Activated CD8-positive, alpha-beta memory T cell treated with anti-CD3 and anti-CD28 coated beads, Interleukin-2, amount 50 U/mL, for 1 hour (primary cell): ENCODE measurements at regions not wholly inside any gene's neighbourhood (a gene's known extent, or its start where the extent isn't known, plus 50 kb on each side); places are given as distances from the start of the nearest gene placed in this dataset.

Experiments used
- DNase-seq: peaks from one replicate; pipeline ENCODE4 v3.0.0-alpha.2; 2020; ENCODE audit errors: extremely low read depth

DNA sequence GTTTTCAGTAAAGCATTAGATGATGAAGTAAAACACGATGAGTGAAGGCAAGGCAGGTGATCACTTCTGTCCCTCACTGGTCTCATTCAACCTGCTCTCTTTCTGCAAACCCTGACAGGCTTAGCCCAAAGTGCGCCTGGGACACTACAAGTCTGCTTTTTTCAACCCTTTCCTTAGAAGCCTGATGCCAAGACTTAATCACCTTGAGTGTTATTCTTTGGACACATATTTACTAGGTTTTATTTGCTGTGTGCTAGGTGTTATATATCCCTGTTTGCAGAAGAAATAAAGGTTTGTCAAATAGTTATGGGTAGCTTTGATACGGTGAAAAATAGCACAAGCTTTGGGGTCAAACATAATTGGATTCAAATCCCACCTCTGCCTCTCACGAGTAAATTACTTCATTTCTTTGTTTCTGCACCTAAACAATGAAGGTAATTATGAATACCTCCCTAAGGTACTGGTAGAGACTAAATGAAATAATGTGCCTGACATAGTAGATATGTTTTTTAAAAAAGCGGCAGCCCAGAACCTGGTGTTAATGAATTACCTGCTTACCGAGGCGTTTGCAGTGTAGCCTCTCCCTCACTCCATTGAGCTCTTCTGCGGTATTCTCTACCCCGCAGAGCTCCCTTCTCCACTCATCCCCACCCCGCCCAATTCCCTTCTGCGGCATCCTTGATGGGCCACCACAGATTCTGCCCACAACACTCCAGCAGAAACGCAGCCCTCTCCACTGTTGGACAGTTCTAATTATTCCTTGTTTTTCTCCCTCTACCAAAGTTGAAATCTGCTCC is 269.0 kb upstream of the TPM1 start:
- no peak for DNase-seq

DNA sequence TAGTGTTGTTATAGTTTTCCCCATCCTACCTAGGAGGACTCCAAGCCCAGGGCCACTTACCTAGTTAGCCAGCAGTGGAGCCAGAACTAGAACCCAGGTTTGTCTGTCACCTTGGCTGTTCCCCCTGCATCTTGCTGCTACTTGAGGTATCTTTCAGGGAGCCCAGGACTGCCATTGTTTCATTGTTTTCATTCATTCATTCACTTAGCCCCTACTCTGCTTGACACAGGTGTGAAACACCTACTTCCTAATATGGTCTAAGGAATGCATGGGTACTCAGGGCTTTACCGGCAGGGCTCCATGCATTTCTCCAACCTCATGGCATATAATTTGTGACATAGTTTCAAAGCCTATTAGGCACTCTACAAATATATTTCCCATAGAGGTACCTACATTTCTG is 266.6 kb upstream of the TPM1 start:
- no peak for DNase-seq

DNA sequence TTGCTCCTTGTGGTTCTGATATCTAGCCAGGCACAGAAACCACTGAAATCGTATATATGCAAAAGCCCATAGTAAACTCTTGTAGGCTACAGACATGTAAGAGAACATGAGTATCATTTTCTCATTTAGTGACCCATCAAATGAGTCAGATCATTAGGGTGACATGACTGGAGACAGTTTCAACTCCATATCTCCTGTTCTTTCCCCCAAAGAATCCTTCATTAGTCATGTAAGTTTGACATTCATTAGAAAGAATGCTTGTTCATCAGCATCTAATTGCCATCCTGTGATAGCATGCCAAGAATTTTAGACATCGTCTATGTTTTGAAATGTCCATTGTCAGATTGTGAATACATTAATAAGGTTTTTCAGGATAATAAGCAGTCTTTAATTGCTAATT is 264.9 kb upstream of the TPM1 start:
- DNase-seq = no peak

DNA sequence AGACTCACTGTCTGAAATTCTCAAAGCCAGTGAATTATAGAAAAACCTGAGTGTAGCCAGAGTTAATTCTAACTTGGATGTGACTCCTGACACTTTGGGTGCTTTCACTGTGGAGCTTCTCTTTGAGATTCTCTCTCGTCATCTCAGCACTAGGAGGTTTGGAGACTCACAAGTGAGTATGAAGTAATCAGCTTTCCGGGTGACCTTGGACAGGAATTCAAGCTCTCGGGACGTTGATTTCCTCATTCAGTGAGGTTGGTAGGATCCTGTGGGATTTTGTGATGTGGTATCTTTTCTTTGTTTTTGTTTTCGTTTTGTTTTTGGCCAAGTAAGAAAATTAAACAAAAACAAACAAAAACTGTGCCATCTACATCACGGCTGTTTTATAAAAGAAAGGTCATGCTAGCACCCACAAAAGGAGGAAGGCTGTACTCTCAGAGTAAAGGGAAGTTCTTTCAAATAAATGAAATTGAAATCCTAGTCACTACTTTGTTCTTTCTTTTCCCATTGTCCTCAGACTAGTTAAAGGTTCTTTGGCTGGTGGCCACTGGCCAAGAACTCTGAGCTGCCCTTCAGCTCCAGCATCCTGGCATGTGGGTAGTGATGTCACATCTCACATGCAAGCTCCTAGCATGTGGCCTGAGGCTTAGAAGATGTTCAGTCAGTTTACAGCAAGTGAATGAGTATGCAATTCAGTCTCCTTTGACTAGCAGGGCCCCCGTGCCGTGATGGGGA is 263.3 kb upstream of the TPM1 start:
- no peak for DNase-seq

DNA sequence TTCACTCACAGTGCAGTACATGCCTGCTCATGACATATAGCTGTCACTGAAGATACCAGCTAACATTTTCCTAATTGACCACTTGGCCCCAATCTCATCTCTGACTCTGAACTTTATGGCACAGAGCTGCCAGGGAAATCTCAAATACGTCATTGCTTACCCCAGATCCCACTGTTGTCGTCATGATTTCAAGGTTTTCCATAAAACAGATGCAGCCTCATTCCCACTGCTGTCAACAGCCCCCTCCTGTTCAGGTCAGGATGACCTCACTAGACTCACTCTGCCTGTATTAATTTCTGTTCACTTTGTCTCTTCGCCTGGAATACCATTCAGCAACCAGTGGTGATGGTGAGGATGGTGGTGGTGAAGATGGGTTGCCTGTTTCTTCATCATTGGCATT is 262.6 kb upstream of the TPM1 start:
- DNase-seq = no peak

DNA sequence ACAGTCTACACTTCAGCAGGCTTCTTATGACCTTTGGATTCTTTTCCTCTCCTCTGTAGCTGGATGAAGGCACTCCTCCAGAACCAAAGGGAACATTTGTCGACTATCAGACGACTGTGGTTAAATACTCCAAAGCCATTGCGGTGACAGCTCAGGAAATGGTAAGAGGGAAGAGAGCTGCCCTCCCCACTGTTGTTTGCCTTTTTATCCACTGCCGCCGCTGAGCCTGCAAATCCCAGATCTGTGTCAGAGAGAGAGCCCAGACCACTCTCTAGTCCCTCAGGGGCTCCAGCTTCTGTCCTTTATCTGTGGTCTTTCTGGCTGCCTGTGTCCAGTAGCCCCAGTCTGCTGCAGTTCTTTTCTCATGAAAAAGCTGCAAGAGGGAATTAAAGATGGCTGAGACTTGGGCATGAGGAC is 261.5 kb upstream of the TPM1 start:
- no peak for DNase-seq

DNA sequence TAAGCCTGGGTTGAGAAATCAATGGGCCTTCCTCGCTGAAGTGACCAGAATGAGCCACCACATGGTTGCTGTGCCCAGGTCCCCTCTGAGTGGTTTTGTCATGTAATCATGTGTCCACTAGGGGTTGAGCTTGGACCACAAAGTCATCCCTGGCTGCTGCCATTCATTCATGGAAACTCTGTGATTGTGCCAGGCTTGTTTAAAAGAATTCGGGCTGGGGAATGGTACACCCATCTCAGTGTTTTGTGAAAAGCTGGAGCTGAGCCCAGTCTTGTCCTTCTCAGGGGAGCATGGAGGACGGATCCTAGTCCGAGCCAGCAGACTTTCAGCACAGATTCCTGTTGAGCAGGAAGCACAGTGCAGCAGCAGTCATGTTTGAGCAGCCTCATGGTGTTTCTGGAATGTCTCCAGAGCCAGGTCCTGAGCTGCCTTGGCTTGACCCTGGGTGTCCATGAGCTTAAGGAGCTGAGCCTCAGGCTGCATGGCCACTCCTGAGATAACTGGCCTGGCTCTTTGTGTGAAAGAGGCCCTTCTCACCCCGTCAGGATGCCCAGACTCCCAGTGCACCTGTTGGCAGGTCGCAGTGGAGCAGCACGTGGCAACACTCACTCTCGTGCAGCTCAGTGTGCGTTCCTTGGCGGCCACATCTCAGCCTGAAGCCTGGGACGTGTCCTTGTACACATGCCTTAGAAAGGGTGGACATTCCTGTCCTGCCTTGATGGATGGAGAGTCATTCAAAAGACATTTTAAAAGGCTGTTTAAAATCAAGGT is 260.3 kb upstream of the TPM1 start:
- no peak for DNase-seq

DNA sequence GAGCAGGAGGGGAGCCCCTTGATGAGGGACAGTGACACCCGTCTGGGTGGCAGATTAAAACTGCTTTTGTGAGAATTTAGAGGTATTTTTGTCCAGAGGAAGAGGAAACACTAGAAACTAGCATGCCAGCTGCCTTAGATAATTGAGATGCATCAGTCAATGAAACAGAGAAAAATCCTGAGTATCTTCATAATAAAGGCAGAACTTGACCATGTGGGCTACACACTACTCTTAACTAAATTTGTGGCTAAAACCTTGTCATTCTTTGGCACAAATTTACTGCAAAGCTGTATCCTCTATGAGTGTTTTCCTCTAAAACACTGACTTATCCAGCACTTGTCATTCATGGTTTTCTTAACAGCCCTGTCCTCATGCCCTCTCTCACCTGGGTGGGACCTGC is 259.7 kb upstream of the TPM1 start:
- no peak for DNase-seq

DNA sequence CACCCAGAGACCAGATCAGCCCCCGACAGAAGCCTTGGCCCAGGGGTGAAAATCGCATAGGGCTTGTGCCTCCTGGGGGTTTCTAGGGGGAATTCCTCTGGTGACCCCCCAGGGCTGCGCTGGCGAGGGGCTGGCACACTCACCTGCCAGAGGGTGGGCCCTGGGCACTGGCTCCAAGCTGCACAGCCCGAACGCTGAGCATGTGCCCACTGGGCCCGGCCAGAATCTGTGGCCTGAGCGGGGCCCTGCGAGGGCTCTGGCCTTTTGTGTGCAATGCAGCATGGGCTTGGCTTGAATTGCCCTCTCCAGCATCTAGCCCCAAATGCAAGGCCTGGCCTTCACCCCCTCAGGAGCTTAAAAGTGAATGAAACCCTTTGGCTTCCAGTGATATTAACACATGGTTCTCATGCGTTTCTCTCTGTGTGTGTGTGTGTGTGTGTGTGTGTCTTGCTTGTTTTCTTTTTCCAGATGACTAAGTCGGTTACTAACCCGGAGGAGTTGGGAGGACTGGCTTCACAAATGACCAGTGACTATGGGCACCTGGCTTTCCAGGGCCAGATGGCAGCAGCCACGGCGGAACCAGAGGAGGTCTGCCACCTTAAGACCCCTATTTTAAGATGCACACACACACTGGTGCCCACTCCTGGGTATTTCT is 259.1 kb upstream of the TPM1 start:
- DNase-seq = no peak

DNA sequence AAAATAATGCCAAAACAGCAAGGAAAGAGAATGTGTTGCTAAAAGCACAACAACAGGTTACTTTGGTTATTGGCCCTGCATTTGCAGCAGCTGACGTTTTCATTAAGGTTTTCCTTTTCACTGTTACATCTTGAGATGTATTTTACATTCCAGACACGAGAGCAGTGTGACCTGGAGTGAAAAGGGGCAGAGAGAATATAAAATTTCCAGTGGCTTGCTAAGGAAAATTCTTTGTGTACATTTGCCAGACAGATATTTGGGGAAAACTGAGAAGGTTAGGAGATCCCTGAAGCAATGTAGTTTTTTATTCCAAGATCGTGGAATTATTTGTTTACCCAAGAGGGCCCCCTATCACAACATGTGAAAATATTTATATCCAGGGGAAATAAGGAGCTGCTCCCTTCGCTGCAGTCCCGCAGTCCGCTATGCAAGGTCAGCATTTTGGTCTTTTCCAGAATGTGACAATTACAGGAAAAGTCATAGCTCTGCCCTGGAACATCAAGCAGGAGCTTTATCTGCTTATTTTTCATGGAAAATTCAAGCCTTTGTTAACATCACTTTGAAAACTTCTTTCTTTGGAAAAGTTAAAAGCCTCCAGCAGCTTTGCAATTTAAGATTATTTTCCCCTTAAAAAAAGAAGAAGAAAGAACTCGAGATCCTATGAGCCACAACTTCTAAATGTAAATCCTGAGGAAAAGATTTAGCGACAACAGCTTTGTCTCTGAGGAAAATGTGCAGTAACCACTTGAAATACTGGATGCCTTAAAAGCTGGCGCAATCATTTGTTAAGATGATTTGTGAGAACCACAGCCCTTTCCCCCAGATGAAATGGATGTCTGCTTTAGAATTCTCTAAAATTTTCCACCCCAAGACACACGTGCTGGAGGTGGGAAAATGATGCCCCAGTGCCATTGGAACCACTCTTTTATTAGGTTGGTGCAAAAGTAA is 256.4 kb upstream of the TPM1 start:
- DNase-seq = no peak

DNA sequence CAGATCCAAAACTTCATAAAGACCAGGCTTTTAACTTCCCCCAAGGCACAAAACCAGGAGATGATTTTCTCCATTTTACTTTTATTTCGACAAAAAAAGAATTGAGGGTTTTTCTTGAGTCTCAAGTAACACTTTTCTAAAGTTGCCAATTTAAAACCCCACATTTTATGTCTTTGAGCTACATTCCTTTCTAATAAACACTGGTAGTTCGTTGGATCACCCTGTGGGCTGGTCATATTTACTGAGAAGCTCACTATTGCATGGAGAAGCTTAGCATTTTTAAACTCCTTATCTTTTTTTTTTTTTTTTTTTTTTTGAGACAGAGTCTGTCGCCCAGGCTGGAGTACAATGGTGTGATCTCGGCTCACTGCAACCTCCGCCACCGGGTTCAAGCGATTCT is 255.1 kb upstream of the TPM1 start:
- DNase-seq = no peak

DNA sequence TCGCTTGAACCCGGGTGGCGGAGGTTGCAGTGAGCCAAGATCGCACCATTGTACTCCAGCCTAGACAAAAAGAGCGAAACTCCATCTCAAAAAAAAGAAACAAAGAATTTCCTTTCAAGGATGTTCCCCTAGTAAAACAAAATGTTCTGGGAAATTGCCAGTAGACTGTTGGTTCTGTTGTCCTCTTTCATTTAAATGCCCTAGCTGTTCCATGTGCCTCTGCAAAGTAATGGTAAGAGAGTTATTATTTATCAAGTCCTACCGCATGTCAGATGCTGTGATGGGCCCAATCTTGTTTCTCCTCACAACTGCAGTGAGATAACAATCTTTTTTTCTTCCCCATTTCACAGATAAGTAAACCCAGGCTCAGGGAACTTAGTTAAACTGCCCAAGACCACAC is 254.3 kb upstream of the TPM1 start:
- no peak for DNase-seq

DNA sequence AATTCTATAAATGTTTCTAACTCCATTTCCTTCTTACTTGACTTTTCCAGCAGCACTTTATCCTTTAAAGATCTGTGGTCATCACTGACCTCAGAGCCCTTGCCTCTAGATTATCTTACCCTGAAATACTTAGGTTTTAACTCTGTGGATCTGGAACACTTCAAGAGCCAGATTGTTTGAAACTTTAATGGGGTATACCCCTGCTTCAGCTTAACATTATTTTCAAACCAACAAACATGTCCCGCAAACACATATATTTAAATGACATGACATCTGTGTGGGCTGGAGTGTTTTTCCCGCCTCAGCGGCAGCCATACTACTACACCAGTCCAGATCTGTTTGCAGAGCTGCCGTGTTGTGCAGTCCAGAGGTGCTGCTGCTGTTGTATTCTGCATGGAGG is 252.0 kb upstream of the TPM1 start:
- no peak for DNase-seq

DNA sequence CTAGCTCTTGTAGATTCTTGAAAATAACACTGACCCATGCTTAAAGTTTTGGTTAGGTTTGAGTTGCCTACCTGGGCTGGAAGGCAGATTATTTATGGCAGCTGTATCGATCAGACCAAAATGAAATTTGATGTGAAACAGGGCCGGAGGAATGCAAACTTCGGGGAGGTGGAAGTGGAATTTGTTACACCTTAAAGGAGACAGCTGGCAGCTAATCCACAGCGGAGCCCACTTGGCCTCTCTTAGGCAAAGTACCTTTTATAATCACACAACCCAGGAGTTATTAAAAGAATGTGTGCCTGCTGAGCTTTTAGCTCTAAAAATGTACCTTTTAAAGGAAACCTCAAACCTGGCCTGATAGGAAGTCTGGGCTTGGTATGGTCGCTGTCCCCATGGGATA is 250.9 kb upstream of the TPM1 start:
- DNase-seq = no peak

DNA sequence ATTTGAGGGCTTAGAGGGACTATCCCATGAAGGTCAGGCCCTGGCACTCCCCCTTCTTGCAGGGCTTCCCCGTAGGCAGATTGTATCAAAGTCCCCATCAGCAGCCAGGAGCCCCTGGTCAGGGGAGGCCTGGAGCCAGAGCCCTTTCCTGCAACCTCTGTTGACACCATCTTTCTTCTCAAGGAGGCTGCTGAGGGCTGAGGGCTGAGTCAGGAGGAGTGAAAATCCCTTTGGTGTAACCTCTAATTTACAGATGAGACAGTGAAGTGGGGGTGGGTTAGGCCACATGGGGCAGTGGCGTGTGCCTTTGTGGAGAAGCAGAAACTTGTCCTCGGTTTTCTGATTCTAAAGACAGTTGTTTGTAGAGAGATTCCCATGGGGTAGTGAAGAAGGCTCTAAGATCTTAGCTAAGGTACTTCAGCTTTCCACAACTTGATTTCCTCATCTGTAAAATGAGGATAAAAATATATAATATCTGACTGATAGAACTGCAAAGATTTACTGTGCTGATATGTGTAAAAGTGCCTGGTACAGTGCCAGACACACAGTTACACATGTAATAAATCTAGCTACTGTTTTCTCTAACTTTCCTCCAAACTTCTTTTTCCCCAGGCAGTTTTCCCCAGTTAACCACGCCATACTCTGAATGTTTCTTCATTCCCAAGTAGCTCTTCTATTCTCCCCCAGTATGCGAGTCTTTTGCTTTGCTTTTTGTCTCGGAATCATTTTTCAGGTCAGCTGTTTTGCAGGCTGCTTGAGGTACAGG is 249.4 kb upstream of the TPM1 start:
- no peak for DNase-seq

DNA sequence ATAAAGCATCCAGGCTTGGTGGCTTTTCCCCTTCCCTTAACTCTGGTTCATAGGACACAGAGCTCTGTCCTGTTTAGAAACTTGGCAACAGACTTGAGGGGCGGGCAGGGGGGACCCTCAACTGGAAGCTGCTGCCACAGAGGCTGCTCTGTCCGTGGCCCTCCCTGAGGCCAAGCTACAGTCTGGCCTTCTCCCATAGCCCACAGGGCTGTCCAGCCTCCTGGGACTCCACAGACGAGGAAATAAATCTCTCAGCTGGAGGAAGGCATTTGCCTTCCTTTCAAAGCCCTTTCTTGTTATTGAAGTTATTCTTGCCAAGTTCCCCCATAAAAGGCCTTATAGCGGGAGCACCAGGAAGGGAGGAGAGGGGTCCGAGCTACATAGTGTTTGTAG is 248.8 kb upstream of the TPM1 start:
- DNase-seq = no peak

DNA sequence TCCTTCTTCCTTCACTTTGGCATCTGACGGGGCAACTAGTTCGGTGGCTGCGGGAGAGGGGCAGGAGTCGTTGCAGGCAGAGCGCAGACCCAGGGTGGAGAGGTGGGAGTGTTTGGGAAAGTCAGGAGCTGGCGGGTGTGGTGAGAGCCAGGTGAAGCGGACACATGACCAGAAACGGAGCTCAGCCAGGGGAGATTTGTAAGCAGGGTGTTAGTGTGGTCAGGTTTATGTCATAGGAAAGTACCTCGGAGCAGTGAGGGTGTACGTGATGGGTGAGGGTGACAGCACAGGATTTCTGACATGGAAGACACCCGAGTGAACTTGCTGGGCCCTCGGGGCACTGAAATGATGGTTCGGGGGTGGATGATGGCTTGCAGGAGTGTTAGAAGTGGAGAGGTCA is 247.4 kb upstream of the TPM1 start:
- DNase-seq = no peak

DNA sequence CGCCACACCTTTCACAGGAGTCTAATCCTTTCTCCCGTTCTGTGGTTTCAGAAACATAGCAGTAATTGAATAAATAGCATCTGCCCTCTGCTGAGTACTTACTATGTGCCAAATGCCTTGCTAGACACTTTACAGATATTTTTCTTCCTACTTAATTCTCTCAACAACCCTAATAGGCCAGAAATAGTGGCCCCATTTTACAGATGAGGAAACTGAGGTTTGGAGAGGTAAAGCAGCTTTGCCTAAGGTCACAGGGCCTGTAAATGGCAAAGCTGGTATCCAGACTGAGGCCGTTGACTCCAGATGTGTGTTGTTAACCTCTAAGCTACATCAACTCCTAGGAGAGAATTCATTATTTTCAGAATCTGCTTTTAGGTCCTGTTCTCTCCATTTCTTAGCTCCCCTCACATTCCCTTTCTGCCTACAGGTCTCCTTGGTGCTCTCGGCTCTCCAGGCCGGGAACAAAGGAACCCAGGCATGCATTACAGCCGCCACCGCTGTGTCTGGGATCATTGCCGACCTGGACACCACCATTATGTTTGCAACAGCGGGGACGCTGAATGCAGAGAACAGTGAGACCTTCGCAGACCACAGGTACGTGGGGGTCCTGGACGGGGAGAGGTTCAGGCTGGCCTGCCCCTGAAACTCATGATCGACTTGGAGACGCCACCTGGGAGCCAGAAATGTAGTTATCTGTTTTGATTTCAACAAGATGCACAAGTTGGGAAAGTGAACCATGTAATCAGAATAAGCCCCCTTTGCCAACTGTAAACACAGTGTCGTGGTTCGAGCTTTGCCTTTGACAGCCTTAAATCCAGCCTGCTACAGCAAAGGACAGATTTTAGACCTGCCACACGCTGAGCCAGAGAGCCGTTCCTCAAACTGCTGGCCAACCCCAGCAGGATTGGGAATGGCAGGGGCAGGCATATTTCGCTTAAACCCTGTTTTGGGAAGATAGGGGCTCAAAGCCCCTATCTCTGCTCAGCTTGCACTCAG is 246.5 kb upstream of the TPM1 start:
- DNase-seq = no peak

DNA sequence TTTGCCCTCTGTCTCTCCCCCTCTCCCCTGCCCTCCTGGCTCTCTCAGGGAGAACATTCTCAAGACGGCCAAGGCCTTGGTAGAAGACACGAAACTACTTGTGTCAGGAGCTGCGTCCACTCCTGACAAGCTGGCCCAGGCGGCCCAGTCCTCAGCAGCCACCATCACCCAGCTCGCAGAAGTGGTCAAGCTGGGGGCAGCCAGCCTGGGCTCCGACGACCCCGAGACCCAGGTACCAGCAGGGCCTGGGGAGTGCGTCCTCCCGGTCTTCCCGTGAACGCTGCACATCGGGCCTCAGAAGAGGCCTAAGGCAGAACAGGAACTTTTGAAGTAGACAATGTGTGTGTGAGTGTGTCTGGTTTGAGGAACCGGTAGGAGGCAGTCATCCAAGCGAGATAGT is 245.4 kb upstream of the TPM1 start:
- DNase-seq = no peak
